GM19099 (cell line): ENCODE measurements at regions not wholly inside any gene's neighbourhood (a gene's known extent, or its start where the extent isn't known, plus 50 kb on each side); places are given as distances from the start of the nearest gene placed in this dataset.

ENCODE experiments used
- POLR2A ChIP-seq: IDR thresholded peaks from 3 replicates; pipeline ENCODE4 v1.6.1; 2011; ENCODE audit warnings: low read depth; ENCODE audit not compliant: insufficient read length; ENCODE audit errors: extremely low read depth

DNA sequence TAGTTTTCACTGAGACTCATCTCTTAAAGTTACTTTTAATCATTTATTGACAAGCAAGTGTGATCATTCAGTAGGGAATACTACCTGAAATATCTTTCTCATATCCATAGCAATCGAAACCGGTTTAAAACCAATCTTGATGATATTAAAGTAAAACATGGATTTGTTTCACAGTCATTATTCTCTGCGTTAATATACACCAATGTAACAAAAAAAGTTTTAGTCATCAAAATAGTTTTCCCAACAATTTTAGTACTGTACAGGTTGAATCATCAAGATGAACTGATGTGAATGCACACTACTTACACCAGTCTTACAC, 137.0 kb upstream of the KRAS start:
- TF ChIP-seq POLR2A: no peak

DNA sequence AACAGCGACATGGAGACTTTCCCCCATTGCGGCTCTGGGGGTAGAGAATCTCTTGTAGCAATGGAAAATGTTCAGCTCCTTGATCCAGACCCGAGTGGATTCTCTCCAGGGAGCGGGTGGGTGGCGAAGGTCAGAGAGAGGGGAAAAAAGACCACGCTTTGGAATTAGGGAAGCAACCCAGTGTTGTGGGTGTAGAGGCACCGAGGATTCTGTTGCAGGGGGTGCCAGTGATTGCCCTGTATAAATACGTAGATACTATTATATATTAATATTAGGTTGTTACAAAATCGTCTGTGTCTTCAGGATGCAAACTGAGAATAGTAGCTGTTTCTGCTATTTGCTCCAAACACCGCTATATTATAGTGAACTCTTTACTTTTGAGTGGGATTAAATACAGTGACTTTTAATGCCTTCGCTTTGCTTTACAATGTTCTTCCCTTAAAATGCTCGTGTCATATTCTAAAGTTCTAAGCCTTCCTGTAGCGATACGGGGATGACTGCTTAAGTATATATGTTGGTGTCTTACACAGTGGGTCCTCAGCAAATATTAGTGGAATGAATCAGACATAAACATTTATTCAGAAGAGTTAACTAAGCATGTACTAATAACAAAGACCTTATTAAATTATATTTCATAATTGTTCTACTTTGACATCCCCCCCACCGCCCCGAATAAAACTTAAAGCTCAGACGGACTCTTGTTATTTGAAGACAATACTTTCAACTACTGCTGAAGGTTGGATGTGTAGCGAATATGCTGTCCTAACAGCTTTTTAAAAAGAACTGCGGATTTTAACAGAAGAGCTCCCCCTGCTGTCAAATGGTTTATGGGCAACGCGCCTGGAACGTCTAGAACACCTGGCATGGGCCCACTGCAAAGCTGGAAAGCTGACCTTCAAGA, 136.4 kb upstream of the KRAS start:
- no peak for TF ChIP-seq POLR2A

DNA sequence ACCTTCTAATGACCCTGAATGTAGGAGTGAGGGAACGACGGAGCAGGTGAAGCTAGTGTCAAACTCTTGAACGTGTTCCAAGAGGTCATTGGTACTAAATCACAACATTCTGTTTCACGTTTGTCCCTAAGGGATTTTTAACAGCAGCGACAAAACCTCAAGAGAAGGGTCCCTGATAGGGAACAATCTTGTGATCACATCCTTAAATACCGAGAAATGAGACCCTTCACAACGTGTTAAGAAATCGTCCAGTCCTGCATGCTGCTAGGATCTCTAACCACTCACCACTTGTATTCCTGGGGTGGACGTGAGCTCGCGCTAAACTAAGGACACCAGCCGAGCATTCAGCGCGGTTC, 134.1 kb upstream of the KRAS start:
- TF ChIP-seq POLR2A: no peak

DNA sequence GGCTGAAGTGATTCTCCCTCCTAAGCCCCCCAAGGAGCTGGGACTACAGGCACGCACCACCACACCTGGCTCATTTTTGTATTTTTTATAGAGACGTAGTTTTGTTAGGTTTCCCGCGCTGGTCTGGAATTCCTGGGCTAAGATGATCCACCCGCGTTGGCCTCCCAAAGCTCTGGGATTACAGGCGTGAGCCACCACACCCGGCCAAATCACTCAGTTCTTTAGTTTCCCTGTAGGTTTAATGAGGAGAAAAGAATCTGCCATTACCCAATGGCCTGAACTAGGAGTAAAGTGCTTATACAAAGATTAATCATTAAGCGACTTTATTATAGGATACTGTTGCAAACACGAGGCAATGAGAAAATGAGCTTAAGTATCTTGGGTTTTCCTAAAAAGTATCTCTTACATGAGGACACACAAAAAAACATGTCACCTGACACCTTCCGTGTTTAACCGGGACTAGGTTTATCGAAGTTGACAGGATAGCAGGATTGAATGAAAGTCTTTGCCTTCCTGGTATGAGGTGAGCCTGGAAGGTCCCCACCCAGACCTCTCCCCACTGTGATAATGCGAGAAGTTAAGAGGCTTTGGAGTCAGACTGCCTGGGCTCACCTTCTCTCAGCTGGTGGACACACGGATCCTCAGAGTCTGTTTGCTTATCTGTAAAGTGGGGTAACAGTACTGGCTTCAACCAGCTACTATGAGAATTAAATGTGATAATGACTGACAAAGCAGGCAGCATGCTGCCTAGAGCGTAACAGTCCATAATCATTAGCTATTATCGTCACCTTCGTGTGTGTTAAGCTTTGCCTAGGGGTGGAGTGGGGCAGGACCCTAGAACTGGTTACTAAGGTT, 133.5 kb upstream of the KRAS start:
- peak; percentile 18 for TF ChIP-seq POLR2A

DNA sequence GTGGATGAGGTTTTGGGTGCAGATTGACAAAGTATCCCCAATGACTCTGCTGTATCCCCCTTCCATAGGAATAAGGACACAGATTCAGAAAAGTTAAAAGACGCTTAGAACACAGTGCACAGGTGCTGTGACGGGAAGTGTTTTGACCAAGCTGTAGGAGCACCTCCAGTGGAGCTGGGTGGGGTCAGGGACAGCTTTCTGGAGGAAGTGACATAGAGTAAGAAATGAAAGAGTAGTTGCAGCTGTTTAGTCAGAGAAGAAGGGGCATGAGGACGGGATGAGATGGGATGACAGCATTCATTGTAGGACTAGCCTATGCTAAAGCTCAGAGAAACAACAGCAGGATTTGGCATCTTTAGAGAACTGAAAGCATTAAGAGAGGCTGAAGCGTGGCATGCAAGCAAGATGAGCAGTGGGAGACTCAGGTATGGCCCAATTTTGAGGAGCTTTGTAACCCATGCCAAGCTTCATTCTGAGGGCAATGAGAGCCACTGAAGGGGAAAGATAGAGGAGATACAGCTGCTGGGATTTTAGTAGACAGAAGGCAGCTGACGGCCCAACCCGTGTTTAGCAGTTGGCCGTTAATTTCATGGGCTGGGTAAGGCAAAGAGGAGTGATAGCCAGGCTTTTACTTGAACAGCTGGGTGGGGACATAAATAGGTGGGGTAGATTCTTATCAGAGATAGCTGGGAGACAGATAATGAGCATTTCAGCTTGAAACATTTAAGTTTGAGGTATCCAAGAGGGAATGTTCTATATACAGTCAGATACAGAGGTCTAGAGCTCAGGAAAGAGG, 131.8 kb upstream of the KRAS start:
- no peak for TF ChIP-seq POLR2A

DNA sequence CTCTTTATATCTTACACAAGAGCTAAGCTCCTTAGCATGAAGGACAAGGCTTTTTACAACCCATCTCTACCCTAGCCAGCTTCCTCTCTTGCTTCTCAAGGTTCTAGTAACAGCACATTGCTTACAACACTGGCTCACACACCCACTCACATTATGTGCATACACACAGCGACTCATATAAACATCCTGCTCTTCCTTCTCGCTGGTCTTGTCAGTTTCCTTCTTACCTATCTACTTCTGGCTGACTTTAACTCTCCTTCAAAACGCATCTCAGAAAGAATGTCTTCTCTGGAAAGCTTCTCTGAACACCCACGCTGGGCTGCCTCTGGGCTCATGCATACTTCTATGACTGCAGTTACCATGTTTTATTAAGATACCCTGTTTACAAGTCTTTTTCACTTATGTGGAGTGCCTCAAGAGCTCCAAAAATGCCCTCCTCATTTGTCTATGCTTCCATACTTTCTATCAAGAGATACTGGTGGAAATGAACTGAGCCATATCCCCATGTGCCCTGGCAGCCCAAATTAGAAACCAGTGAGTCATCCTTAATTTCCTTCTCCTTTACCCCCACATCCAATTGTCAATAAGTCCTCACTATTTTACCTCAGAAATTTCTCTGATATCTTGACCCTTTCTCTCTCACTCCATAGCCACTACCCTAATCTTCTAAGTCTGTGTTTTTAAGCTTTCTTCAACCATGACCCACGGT, 126.9 kb upstream of the KRAS start:
- TF ChIP-seq POLR2A: no peak

- no peak for TF ChIP-seq POLR2A
Measured at GRCh38 chr12:25376985-25377384, 126.3 kb upstream of the KRAS start.

- TF ChIP-seq POLR2A: no peak
Measured at GRCh38 chr12:25376407-25376806, 125.7 kb upstream of the KRAS start.

DNA sequence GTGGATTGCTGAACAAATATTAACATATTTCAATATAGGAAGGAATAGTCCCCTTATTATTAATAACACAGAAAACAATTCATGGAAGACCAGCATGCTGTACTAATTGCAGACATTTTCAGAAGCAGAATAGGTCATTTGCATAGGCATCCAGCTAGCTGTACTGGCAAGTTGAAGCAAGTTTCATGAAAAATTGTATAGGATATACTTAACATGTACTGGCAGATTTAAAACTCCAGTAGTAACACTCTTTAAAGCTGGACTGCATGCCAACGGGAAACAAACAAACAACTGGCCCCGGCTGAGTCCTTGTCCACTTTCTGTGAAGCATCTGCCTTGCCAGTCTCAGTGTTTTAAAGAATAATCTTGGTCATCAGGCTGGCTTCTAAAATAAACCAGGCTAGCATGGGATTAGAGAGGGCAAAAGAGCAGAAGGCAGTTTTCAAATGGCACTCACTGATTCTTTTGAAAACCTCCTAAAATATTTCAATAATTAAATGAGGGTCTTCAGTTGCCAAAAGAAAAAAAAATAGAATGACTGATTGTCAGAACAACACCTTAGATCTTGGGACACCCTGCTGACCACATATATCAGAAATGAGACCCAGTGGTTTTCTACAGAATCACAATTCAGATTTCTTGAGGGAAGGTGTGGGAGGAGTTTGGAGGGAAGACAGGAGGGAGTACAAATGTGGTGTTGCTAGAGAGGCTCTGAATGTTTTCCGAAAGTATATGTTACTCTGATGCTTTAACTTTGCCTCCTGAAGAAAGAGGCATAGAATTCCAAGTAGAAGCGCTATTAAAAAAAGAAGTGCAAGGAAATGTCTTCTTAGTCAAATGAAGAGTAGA, 122.5 kb upstream of the KRAS start:
- no peak for TF ChIP-seq POLR2A

DNA sequence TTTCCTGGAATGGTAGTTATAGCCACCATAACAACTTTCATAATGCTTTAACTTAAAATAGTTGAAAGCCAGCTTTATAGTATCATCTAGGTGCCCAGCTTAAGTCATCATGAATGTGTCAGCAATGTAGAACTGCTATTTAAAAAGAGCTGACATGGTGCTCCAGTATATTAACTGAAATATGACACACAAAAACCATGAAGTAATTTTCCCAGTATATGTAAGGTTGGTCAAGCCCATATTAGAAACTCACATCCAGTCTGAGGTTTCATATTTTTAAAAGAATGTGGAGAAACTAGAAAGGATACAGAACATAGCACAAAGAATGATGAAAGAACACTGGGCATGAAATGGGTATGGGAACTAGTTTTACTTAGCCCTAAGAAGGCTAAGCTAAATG, 121.3 kb upstream of the KRAS start:
- no peak for TF ChIP-seq POLR2A

GRCh38 chr12:25368557-25368956, 117.8 kb upstream of the KRAS start:
- TF ChIP-seq POLR2A: no peak

GRCh38 chr12:25366122-25366521, 115.4 kb upstream of the KRAS start:
- no peak for TF ChIP-seq POLR2A

DNA sequence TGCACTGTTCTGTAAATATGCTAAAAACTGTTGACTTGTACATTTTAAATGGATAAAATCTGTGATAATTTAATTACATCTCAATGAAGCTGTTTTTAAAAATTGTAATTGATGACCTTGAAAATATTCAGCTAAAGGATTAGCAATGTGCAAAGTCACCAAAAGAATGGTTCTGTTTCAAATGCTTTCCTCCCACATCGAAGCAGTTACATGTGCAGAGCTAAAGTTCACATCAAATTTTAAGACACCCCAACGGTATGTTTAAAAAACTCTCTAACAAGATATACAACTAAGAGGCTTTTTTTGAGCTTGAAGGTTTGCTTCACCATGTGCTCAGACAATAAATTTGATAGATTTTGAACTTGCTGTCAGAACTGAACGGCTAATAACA, 114.6 kb upstream of the KRAS start:
- no peak for TF ChIP-seq POLR2A
